Keratinocyte (primary cell): ENCODE measurements at regions not wholly inside any gene's neighbourhood (a gene's known extent, or its start where the extent isn't known, plus 50 kb on each side); places are given as distances from the start of the nearest gene placed in this dataset.

Source experiments
- EZH2 ChIP-seq: IDR thresholded peaks from one replicate; pipeline ENCODE4 v1.6.1; 2012; ENCODE audit warnings: inconsistent platforms, mild to moderate bottlenecking, low read length, moderate library complexity
- TF ChIP-seq, protein P1 (sequence below), 3 experiments: IDR thresholded peaks in 1 of 3; conservative IDR thresholded peaks in 1 of 3; optimal IDR thresholded peaks in 1 of 3; 2 replicates in 2 of 3; 3 replicates in 1 of 3; pipeline versions ENCODE3 to v1.5.1; 2011; ENCODE audit warnings: low read length in 3 of 3, mild to moderate bottlenecking in 3 of 3, moderate library complexity in 2 of 3, control low read depth in 1 of 3, inconsistent platforms in 1 of 3; ENCODE audit not compliant: insufficient read depth in 2 of 3; ENCODE audit errors: extremely low read depth in 1 of 3

DNA sequence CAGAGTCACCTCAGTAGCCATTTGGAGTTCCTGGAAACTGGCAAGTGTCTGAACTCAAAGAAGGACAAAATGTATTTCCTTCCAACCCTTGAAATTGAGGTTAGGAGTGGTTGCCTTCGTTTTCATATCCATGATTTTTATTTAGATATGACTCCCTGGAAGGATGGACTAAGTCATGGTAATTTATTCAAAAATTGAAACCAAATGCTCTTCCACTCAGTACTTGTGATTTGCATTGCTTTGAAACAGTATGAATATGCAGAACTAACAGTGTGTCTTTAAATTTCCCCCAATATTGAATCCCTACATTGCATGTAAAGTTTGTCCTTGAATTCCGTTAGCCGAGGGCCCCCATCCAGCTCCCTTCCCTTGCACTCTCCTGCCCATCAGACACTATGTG lies 112.1 kb upstream of the DNAH14 start:
- TF ChIP-seq, protein P1, sequence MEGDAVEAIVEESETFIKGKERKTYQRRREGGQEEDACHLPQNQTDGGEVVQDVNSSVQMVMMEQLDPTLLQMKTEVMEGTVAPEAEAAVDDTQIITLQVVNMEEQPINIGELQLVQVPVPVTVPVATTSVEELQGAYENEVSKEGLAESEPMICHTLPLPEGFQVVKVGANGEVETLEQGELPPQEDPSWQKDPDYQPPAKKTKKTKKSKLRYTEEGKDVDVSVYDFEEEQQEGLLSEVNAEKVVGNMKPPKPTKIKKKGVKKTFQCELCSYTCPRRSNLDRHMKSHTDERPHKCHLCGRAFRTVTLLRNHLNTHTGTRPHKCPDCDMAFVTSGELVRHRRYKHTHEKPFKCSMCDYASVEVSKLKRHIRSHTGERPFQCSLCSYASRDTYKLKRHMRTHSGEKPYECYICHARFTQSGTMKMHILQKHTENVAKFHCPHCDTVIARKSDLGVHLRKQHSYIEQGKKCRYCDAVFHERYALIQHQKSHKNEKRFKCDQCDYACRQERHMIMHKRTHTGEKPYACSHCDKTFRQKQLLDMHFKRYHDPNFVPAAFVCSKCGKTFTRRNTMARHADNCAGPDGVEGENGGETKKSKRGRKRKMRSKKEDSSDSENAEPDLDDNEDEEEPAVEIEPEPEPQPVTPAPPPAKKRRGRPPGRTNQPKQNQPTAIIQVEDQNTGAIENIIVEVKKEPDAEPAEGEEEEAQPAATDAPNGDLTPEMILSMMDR (optimal IDR thresholded peaks at IDR 0.05 in 1 of 3, IDR thresholded peaks at IDR 0.05 in 1 of 3, conservative IDR thresholded peaks at IDR 0.05 in 1 of 3; ENCODE audit: extremely low read depth in 1 of 3, insufficient read depth in 2 of 3, low read length in 3 of 3): no peak
- no peak for TF ChIP-seq EZH2
